ENCODE measurements at regions not wholly inside any gene's neighbourhood (a gene's known extent, or its start where the extent isn't known, plus 50 kb on each side); places are given as distances from the start of the nearest gene placed in this dataset.

GRCh38 chr1:234745276-234745675 is 135.3 kb upstream of the IRF2BP2 start:
- H2AFZ ChIP-seq (ENCODE audit: low read depth, low read length) = no peak overlapping the region
- H3K4me2 ChIP-seq (ENCODE audit: low read length) = peak overlapping the region; percentile 31

GRCh38 chr1:234743791-234744611 is 134.0 kb upstream of the IRF2BP2 start:
- Histone ChIP-seq H3K36me3 (ENCODE audit: insufficient read depth, low read length) (no peaks in the 10 kb centered on the region), H3K9ac (ENCODE audit: low read length) (peak overlapping the region; percentile 39), H3K27me3 (ENCODE audit: insufficient read depth, low read depth, low read length) (no peaks in the 10 kb centered on the region), H3K79me2 (replicated peaks; ENCODE audit: insufficient read depth, low read length) (no peaks in the 10 kb centered on the region), H4K20me1 (ENCODE audit: insufficient read depth) (no peaks in the 10 kb centered on the region), H3K27ac (ENCODE audit: low read length) (peak overlapping the region; percentile 90), H3K9me2 (ENCODE audit: insufficient read depth, low read length) (no peaks in the 10 kb centered on the region), H3K4me3 (ENCODE audit: low read length) (peak overlapping the region; percentile 26), H3K4me2 (ENCODE audit: low read length) (peak overlapping the region; percentile 1), H2AFZ (ENCODE audit: low read depth, low read length) (no peak overlapping the region), H3K9me3 (ENCODE audit: low read length) (no peaks in the 10 kb centered on the region), H3F3A (ENCODE audit: insufficient read depth, low read length, poor library complexity, severe bottlenecking) (peaks cover 3% of the 10 kb centered on the region)
- TF ChIP-seq MXI1 (conservative IDR thresholded peaks at IDR 0.05; ENCODE audit: poor library complexity, severe bottlenecking) (no peak), CTCF (IDR thresholded peaks at IDR 0.05; ENCODE audit: poor library complexity, severe bottlenecking) (peak; percentile 16), EZH2 (IDR thresholded peaks at IDR 0.05; ENCODE audit: borderline replicate concordance, insufficient read depth, low read length, poor library complexity, severe bottlenecking) (no peak), EP300 (conservative IDR thresholded peaks at IDR 0.05; ENCODE audit: poor library complexity, severe bottlenecking) (no peak), RAD21 (conservative IDR thresholded peaks at IDR 0.05) (peak; percentile 30), TAF1 (IDR thresholded peaks at IDR 0.05; ENCODE audit: low read depth) (no peak)
- TF ChIP-seq, protein P1, sequence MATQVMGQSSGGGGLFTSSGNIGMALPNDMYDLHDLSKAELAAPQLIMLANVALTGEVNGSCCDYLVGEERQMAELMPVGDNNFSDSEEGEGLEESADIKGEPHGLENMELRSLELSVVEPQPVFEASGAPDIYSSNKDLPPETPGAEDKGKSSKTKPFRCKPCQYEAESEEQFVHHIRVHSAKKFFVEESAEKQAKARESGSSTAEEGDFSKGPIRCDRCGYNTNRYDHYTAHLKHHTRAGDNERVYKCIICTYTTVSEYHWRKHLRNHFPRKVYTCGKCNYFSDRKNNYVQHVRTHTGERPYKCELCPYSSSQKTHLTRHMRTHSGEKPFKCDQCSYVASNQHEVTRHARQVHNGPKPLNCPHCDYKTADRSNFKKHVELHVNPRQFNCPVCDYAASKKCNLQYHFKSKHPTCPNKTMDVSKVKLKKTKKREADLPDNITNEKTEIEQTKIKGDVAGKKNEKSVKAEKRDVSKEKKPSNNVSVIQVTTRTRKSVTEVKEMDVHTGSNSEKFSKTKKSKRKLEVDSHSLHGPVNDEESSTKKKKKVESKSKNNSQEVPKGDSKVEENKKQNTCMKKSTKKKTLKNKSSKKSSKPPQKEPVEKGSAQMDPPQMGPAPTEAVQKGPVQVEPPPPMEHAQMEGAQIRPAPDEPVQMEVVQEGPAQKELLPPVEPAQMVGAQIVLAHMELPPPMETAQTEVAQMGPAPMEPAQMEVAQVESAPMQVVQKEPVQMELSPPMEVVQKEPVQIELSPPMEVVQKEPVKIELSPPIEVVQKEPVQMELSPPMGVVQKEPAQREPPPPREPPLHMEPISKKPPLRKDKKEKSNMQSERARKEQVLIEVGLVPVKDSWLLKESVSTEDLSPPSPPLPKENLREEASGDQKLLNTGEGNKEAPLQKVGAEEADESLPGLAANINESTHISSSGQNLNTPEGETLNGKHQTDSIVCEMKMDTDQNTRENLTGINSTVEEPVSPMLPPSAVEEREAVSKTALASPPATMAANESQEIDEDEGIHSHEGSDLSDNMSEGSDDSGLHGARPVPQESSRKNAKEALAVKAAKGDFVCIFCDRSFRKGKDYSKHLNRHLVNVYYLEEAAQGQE (IDR thresholded peaks at IDR 0.05; ENCODE audit: borderline replicate concordance) = peak; percentile 96

More at GRCh38 chr1:234745276-234745675, 135.3 kb upstream of the IRF2BP2 start:
- TF ChIP-seq EP300 (conservative IDR thresholded peaks at IDR 0.05; ENCODE audit: poor library complexity, severe bottlenecking) = no peak
- no peak for TF ChIP-seq POLR2AphosphoS5 (IDR thresholded peaks at IDR 0.05)
- TF ChIP-seq, protein P1 (IDR thresholded peaks at IDR 0.05; ENCODE audit: borderline replicate concordance) = no peak
- no peak for TF ChIP-seq MXI1 (conservative IDR thresholded peaks at IDR 0.05; ENCODE audit: poor library complexity, severe bottlenecking)
- TF ChIP-seq SMC3 (conservative IDR thresholded peaks at IDR 0.05; ENCODE audit: poor library complexity) = no peak
- no peak for TF ChIP-seq TAF1 (IDR thresholded peaks at IDR 0.05; ENCODE audit: low read depth)
- TF ChIP-seq RAD21 (conservative IDR thresholded peaks at IDR 0.05) = no peak
- no peak for TF ChIP-seq CTCF (IDR thresholded peaks at IDR 0.05; ENCODE audit: poor library complexity, severe bottlenecking)
- no peak for TF ChIP-seq EZH2 (IDR thresholded peaks at IDR 0.05; ENCODE audit: borderline replicate concordance, insufficient read depth, low read length, poor library complexity, severe bottlenecking)
- peak overlapping the region; percentile 90 for H3K27ac ChIP-seq (ENCODE audit: low read length)
- no peaks in the 10 kb centered on the region for H3K27me3 ChIP-seq (ENCODE audit: insufficient read depth, low read depth, low read length)
- H3K9me2 ChIP-seq (ENCODE audit: insufficient read depth, low read length) = no peaks in the 10 kb centered on the region
- H3K9me3 ChIP-seq (ENCODE audit: low read length) = no peaks in the 10 kb centered on the region
- no peaks in the 10 kb centered on the region for H3K79me2 ChIP-seq (replicated peaks; ENCODE audit: insufficient read depth, low read length)
- no peaks in the 10 kb centered on the region for H3K36me3 ChIP-seq (ENCODE audit: insufficient read depth, low read length)
- H4K20me1 ChIP-seq (ENCODE audit: insufficient read depth) = no peaks in the 10 kb centered on the region
- peaks cover 3% of the 10 kb centered on the region for H3F3A ChIP-seq (ENCODE audit: insufficient read depth, low read length, poor library complexity, severe bottlenecking)
- H3K9ac ChIP-seq (ENCODE audit: low read length) = peak overlapping the region; percentile 51
- peak overlapping the region; percentile 27 for H3K4me3 ChIP-seq (ENCODE audit: low read length)

Measured in neural cell (in vitro differentiated cells).